H9 (cell line): ENCODE measurements at regions not wholly inside any gene's neighbourhood (a gene's known extent, or its start where the extent isn't known, plus 50 kb on each side); places are given as distances from the start of the nearest gene placed in this dataset.
"Not testable (repeated sequence)": the region's sequence is repeated elsewhere in the genome, so short reads cannot be mapped to it uniquely, and the experiment has no call there.

Source experiments
- DNase-seq: peaks from one replicate; pipeline ENCODE4 v3.0.0-alpha.2; 2017
- H2AFZ ChIP-seq: one replicate; pipeline ENCODE4 v1.6.1; 2013; ENCODE audit warnings: mild to moderate bottlenecking, low read length, control low read depth, moderate library complexity
- H2AK5ac ChIP-seq: 2 replicates; pipeline ENCODE4 v1.6.1; 2013; ENCODE audit warnings: low read length, control low read depth, mixed read lengths; ENCODE audit not compliant: insufficient read length
- H2BK120ac ChIP-seq: one replicate; pipeline ENCODE4 v1.6.1; 2013; ENCODE audit warnings: low read depth, mild to moderate bottlenecking, low read length, control low read depth, inconsistent platforms; ENCODE audit not compliant: poor library complexity, severe bottlenecking
- H2BK12ac ChIP-seq: 2 replicates; pipeline ENCODE4 v1.6.1; 2013; ENCODE audit warnings: low read length, control low read depth, mixed read lengths, low read depth; ENCODE audit not compliant: insufficient read length
- H2BK15ac ChIP-seq: 2 replicates; pipeline ENCODE4 v1.6.1; 2013; ENCODE audit warnings: low read depth, low read length, control low read depth
- H2BK20ac ChIP-seq: one replicate; pipeline ENCODE4 v1.6.1; 2013; ENCODE audit warnings: low read depth, mild to moderate bottlenecking, low read length, control low read depth, inconsistent platforms; ENCODE audit not compliant: poor library complexity, severe bottlenecking
- H2BK5ac ChIP-seq: 2 replicates; pipeline ENCODE4 v1.6.1; 2013; ENCODE audit warnings: low read length, control low read depth, mixed read lengths; ENCODE audit not compliant: insufficient read length
- H3K14ac ChIP-seq: 2 replicates; pipeline ENCODE4 v1.6.1; 2013; ENCODE audit warnings: low read length, control low read depth; ENCODE audit not compliant: insufficient read depth
- H3K18ac ChIP-seq: 2 replicates; pipeline ENCODE4 v1.6.1; 2013; ENCODE audit warnings: low read depth, mild to moderate bottlenecking, mixed read lengths, low read length, control low read depth; ENCODE audit not compliant: insufficient read length
- H3K23ac ChIP-seq: 2 replicates; pipeline ENCODE4 v1.6.1; 2013; ENCODE audit warnings: low read length, control low read depth, mixed read lengths, low read depth; ENCODE audit not compliant: insufficient read length
- H3K23me2 ChIP-seq: 2 replicates; pipeline ENCODE4 v1.6.1; 2013; ENCODE audit warnings: low read depth, mild to moderate bottlenecking, mixed read lengths, low read length, control low read depth; ENCODE audit not compliant: insufficient read length, poor library complexity, severe bottlenecking
- H3K27ac ChIP-seq: 2 replicates; pipeline ENCODE4 v1.5.1; 2013; ENCODE audit warnings: low read length, control low read depth, mixed read lengths, low read depth; ENCODE audit not compliant: insufficient read length
- H3K27me3 ChIP-seq: 2 replicates; pipeline ENCODE4 v1.6.1; 2013; ENCODE audit warnings: low read length, control low read depth, inconsistent platforms; ENCODE audit not compliant: insufficient read depth
- H3K4ac ChIP-seq: 2 replicates; pipeline ENCODE4 v1.6.1; 2013; ENCODE audit warnings: low read depth, mild to moderate bottlenecking, control low read depth, inconsistent platforms, low read length, moderate library complexity
- H3K4me1 ChIP-seq: 2 replicates; pipeline ENCODE4 v1.6.1; 2013; ENCODE audit warnings: low read length, control low read depth, inconsistent platforms; ENCODE audit not compliant: insufficient read depth
- H3K4me2 ChIP-seq: 2 replicates; pipeline ENCODE4 v1.6.1; 2013; ENCODE audit warnings: low read length, control low read depth, mixed read lengths; ENCODE audit not compliant: insufficient read length, insufficient read depth
- H3K56ac ChIP-seq: 2 replicates; pipeline ENCODE4 v1.6.1; 2013; ENCODE audit warnings: low read depth, mild to moderate bottlenecking, mixed read lengths, low read length, control low read depth; ENCODE audit not compliant: insufficient read length
- H3K79me1 ChIP-seq: 2 replicates; pipeline ENCODE4 v1.6.1; 2013; ENCODE audit warnings: low read depth, mild to moderate bottlenecking, moderate library complexity, low read length, control low read depth, inconsistent platforms; ENCODE audit not compliant: insufficient read depth, poor library complexity, severe bottlenecking
- H3K79me2 ChIP-seq: 2 replicates; pipeline ENCODE4 v1.6.1; 2013; ENCODE audit warnings: low read length, control low read depth, inconsistent platforms; ENCODE audit not compliant: insufficient read depth
- H3K9ac ChIP-seq: 2 replicates; pipeline ENCODE4 v1.6.1; 2013; ENCODE audit warnings: low read length, control low read depth, mixed read lengths; ENCODE audit not compliant: insufficient read length; ENCODE audit errors: extremely low read depth
- H3K9me3 ChIP-seq: one replicate; pipeline ENCODE4 v1.6.1; 2013; ENCODE audit warnings: low read depth, low read length, inconsistent platforms; ENCODE audit not compliant: control insufficient read depth
- H3T11ph ChIP-seq: one replicate; pipeline ENCODE4 v1.6.1; 2013; ENCODE audit warnings: mild to moderate bottlenecking, low read length, control low read depth, inconsistent platforms
- H4K20me1 ChIP-seq: one replicate; pipeline ENCODE4 v1.6.1; 2013; ENCODE audit not compliant: control insufficient read depth, insufficient read length, insufficient read depth
- H4K5ac ChIP-seq: 2 replicates; pipeline ENCODE4 v1.6.1; 2013; ENCODE audit warnings: low read depth, mild to moderate bottlenecking, mixed read lengths, low read length, control low read depth; ENCODE audit not compliant: insufficient read length
- H4K8ac ChIP-seq: replicated peaks from 2 replicates; pipeline ENCODE4 v1.6.1; 2013; ENCODE audit warnings: low read length, control low read depth, mixed read lengths, low read depth; ENCODE audit not compliant: insufficient read length
- H4K91ac ChIP-seq: 2 replicates; pipeline ENCODE4 v1.6.1; 2013; ENCODE audit warnings: low read depth, mild to moderate bottlenecking, moderate library complexity, mixed read lengths, low read length, control low read depth; ENCODE audit not compliant: insufficient read length
- H3K27ac Mint-ChIP-seq, 3 experiments: 2 replicates in 2 of 3; 3 replicates in 1 of 3; pipeline ENCODE4 v1.8.0; 2020 to 2021; ENCODE audit warnings: mixed read lengths in 3 of 3, mild to moderate bottlenecking in 1 of 3, moderate library complexity in 1 of 3
- H3K27me3 Mint-ChIP-seq: 2 replicates; pipeline ENCODE4 v1.8.0; 2021; ENCODE audit warnings: low read depth, mild to moderate bottlenecking, moderate library complexity, mixed read lengths
- H3K36me3 Mint-ChIP-seq, 3 experiments: 2 replicates in 2 of 3; 3 replicates in 1 of 3; pipeline ENCODE4 v1.8.0; 2020 to 2021; ENCODE audit warnings: low read depth in 3 of 3, mixed read lengths in 3 of 3; ENCODE audit not compliant: insufficient read depth in 1 of 3
- H3K4me1 Mint-ChIP-seq, 2 experiments: 2 replicates each; pipeline ENCODE4 v1.8.0; 2020; ENCODE audit warnings: mixed read lengths in 2 of 2
- H3K4me3 Mint-ChIP-seq, 2 experiments: 2 replicates in 1 of 2; 3 replicates in 1 of 2; pipeline ENCODE4 v1.8.0; 2020 to 2021; ENCODE audit warnings: mild to moderate bottlenecking in 2 of 2, mixed read lengths in 2 of 2, moderate library complexity in 1 of 2
- H3K9me3 Mint-ChIP-seq, 2 experiments: 2 replicates in 1 of 2; 3 replicates in 1 of 2; pipeline ENCODE4 v1.8.0; 2020; ENCODE audit warnings: mild to moderate bottlenecking in 2 of 2, mixed read lengths in 2 of 2, moderate library complexity in 1 of 2
- WGBS: extraction: QIAGEN DNeasy Blood & Tissue Kit; methylation state at CpG from one replicate; pipeline ENCODE4 v1.1.7; 2013; ENCODE audit warnings: missing lambda C conversion rate, low lambda C conversion rate, mixed read lengths; ENCODE audit not compliant: insufficient read length; ENCODE audit errors: extremely low coverage; 5-methylcytosine and 5-hydroxymethylcytosine counted together
- TF ChIP-seq, protein P1 (sequence below): fragments of 200-600 bp; sonication (generic); conservative IDR thresholded peaks from 3 replicates; pipeline ENCODE4 v1.8.0; 2021; ENCODE audit warnings: antibody characterized with exemption, mild to moderate bottlenecking

DNA sequence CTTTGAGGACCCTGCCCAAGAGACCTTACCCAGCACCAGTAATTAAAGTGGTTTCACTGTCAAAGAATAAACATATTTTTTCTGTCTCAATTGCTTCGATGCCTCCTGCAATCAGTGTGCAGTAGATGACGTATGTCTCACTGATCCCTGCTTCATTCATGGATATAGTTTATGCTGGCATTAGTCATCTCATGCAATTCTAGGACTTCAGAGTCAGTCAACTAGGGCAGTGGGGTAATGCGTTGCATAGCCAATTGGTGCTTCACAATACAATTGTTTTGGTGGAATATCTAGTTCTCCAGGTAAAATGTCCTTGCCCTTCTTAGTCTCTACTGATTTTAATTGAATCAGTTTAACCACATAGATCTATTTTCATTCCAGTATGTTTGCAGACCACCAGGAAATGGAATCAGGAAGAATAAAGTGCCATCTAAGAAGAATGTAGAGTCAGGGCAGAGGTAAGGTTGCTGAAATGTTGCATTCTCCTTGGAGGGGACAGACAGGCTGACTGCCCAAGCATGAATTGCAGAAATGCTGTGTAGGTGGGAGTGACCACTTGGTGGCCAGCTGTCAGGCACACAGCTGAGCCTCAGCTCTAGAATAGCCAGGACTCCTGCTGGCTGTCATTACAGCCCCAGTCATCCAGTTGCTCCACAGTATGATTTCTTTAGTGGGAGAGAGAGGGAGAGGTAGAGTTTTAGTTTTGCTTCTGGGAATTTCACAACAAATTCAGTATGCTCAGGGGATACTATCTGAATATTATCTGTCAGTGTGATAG, 73.5 kb upstream of the MEGF10 start:
- H3K9ac ChIP-seq: no peak overlapping the region
- H3K18ac ChIP-seq: no peak overlapping the region
- H3T11ph ChIP-seq: no peak overlapping the region
- Mint-ChIP-seq H3K9me3 (peaks cover 1 to 2% of the 10 kb centered on the region in 2 experiments; a peak in 3 of 5 replicates), H3K4me1 (peaks cover 6% of the 10 kb centered on the region in 2 experiments), H3K4me3 (no peak overlapping the region), H3K27me3 (no peaks in the 10 kb centered on the region), H3K36me3 (no peaks in the 10 kb centered on the region), H3K27ac (no peak overlapping the region)
- no peak overlapping the region for H2BK15ac ChIP-seq
- no CpG with 5 or more reads among the region's 3 CpGs for WGBS
- H3K23ac ChIP-seq: no peak overlapping the region
- no peak overlapping the region for H3K56ac ChIP-seq
- no peak overlapping the region for H3K4me2 ChIP-seq
- no peaks in the 10 kb centered on the region for H3K79me1 ChIP-seq
- H3K79me2 ChIP-seq: no peaks in the 10 kb centered on the region
- no peaks in the 10 kb centered on the region for H4K20me1 ChIP-seq
- peak; percentile 34 for DNase-seq
- H3K14ac ChIP-seq: no peak overlapping the region
- no peak overlapping the region for H3K27ac ChIP-seq
- H3K4ac ChIP-seq: no peak overlapping the region
- no peaks in the 10 kb centered on the region for H3K4me1 ChIP-seq
- no peaks in the 10 kb centered on the region for H3K27me3 ChIP-seq
- no peak overlapping the region for H2BK20ac ChIP-seq
- no peak overlapping the region for H4K91ac ChIP-seq
- no peak overlapping the region for H2AK5ac ChIP-seq
- no peak overlapping the region for H2BK12ac ChIP-seq
- H4K5ac ChIP-seq: no peak overlapping the region
- no peak overlapping the region for H2BK120ac ChIP-seq
- TF ChIP-seq, protein P1, sequence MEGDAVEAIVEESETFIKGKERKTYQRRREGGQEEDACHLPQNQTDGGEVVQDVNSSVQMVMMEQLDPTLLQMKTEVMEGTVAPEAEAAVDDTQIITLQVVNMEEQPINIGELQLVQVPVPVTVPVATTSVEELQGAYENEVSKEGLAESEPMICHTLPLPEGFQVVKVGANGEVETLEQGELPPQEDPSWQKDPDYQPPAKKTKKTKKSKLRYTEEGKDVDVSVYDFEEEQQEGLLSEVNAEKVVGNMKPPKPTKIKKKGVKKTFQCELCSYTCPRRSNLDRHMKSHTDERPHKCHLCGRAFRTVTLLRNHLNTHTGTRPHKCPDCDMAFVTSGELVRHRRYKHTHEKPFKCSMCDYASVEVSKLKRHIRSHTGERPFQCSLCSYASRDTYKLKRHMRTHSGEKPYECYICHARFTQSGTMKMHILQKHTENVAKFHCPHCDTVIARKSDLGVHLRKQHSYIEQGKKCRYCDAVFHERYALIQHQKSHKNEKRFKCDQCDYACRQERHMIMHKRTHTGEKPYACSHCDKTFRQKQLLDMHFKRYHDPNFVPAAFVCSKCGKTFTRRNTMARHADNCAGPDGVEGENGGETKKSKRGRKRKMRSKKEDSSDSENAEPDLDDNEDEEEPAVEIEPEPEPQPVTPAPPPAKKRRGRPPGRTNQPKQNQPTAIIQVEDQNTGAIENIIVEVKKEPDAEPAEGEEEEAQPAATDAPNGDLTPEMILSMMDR: peak; percentile 20; the same call in 2 of the 3 replicates
- H3K23me2 ChIP-seq: no peaks in the 10 kb centered on the region
- H2AFZ ChIP-seq: no peak overlapping the region
- H2BK5ac ChIP-seq: no peak overlapping the region
- no peaks in the 10 kb centered on the region for H3K9me3 ChIP-seq
- H4K8ac ChIP-seq: no peak overlapping the region

DNA sequence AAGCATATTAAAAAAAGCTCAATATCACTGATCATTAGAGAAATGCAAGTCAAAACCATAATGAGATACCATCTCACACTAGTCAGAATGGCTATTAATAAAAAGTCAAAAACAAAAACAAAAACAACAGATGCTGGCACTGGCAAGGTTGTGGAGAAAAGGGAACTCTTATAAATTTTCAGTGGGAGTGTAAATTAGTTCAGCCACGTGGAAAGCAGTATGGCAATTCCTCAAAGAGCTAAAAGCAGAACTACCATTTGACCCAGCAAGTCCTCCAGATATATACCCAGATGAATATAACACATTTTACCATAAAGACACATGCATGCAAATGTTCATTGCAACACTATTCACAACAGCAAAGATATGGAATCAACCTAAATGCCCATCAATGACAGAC, 68.7 kb upstream of the MEGF10 start:
- no CpG with 5 or more reads among the region's 1 CpG for WGBS

More for the DNA sequence above, 68.7 kb upstream of the MEGF10 start:
- H4K91ac ChIP-seq, H3K27ac Mint-ChIP-seq, H3K79me2 ChIP-seq, H4K5ac ChIP-seq, H3K9ac ChIP-seq, H2BK12ac ChIP-seq, H3K4ac ChIP-seq, H3K9me3 ChIP-seq, H3K9me3 Mint-ChIP-seq, H2BK5ac ChIP-seq, H3K36me3 Mint-ChIP-seq, H3K79me1 ChIP-seq, H4K20me1 ChIP-seq, H3K23ac ChIP-seq, H2BK20ac ChIP-seq, H3K4me1 Mint-ChIP-seq, H3K23me2 ChIP-seq, H3K4me2 ChIP-seq, H2AFZ ChIP-seq, H2BK15ac ChIP-seq, H3K56ac ChIP-seq, H3K27me3 ChIP-seq, H2BK120ac ChIP-seq, H3K4me3 Mint-ChIP-seq, H3K18ac ChIP-seq, H3K14ac ChIP-seq, H3K27me3 Mint-ChIP-seq, H4K8ac ChIP-seq, H3K4me1 ChIP-seq, DNase-seq, H3T11ph ChIP-seq, H2AK5ac ChIP-seq, H3K27ac ChIP-seq: not testable (repeated sequence)
